ENCODE measurements at regions not wholly inside any gene's neighbourhood (a gene's known extent, or its start where the extent isn't known, plus 50 kb on each side); places are given as distances from the start of the nearest gene placed in this dataset.
"Not testable (repeated sequence)": the region's sequence is repeated elsewhere in the genome, so short reads cannot be mapped to it uniquely, and the experiment has no call there.

- DNase-seq: peak; percentile 26
These were observed 377.2 kb upstream of the TNC start for GRCh38 chr9:115495052-115495635.

- no peak for DNase-seq
These were observed 377.9 kb upstream of the TNC start for GRCh38 chr9:115495836-115496235.

GRCh38 chr9:115498303-115498702, 380.3 kb upstream of the TNC start:
- DNase-seq: no peak

GRCh38 chr9:115507148-115507547, 389.2 kb upstream of the TNC start:
- peak; percentile 28 for DNase-seq

GRCh38 chr9:115513148-115513547, 395.2 kb upstream of the TNC start:
- no peak for DNase-seq

- DNase-seq: no peak
These were observed 396.5 kb upstream of the TNC start for GRCh38 chr9:115514454-115514853.

GRCh38 chr9:115517335-115518075, 399.5 kb upstream of the TNC start:
- DNase-seq: no peak

GRCh38 chr9:115520646-115521045, 402.7 kb upstream of the TNC start:
- DNase-seq: no peak

GRCh38 chr9:115522912-115523311, 405.0 kb upstream of the TNC start:
- DNase-seq: no peak

- no peak for DNase-seq
These were observed 406.6 kb upstream of the TNC start for GRCh38 chr9:115524453-115525059.

- DNase-seq: no peak
These were observed 407.4 kb upstream of the TNC start for GRCh38 chr9:115525111-115526058.

GRCh38 chr9:115531410-115532125, 413.6 kb upstream of the TNC start:
- DNase-seq: no peak

GRCh38 chr9:115533511-115533910, 415.6 kb upstream of the TNC start:
- no peak for DNase-seq

GRCh38 chr9:115540091-115540490, 422.1 kb upstream of the TNC start:
- DNase-seq: no peak

- DNase-seq: no peak
These were observed 425.6 kb upstream of the TNC start for GRCh38 chr9:115543511-115543910.

GRCh38 chr9:115548609-115549260, 430.8 kb upstream of the TNC start:
- no peak for DNase-seq

- no peak for DNase-seq
These were observed 433.4 kb upstream of the TNC start for GRCh38 chr9:115551396-115551795.

GRCh38 chr9:115553060-115553773, 435.3 kb upstream of the TNC start:
- DNase-seq: no peak

- DNase-seq: no peak
These were observed 438.5 kb upstream of the TNC start for GRCh38 chr9:115556432-115556831.

GRCh38 chr9:115575147-115575546, 457.2 kb upstream of the TNC start:
- DNase-seq: no peak

- DNase-seq: not testable (repeated sequence)
These were observed 467.5 kb upstream of the TNC start for GRCh38 chr9:115585458-115585857.
